ENCODE measurements at regions not wholly inside any gene's neighbourhood (a gene's known extent, or its start where the extent isn't known, plus 50 kb on each side); places are given as distances from the start of the nearest gene placed in this dataset.

DNA sequence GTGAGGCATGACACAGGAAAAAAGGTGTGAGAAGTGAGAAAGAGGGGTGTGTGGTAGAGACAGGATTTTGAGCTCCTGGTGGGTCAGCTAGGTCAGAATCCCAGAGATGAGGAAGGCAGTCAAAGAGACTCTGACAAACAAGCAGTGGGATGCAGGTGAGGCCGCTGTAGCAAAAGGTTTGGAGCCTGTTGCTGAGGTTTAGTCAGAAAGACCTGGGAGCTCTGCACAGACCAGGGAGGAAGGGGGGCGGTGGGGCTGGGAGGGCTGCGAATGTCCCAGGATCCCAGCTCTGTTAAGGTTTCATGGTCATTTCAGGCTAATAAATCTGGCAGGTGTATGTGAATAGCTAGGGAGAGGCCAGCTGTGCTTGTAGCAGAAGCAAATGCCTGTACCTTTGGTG is 373.9 kb upstream of the SYNCRIP start:
- no peak overlapping the region for H2AFZ ChIP-seq (ENCODE audit: low read length)
- H3K23ac ChIP-seq (ENCODE audit: insufficient read length, low read depth, low read length), result no peak overlapping the region
- no peaks in the 10 kb centered on the region for H3K9me3 Mint-ChIP-seq
- H3K4ac ChIP-seq (ENCODE audit: low read depth, low read length), result no peak overlapping the region
- H3K4me2 ChIP-seq (ENCODE audit: insufficient read depth, insufficient read length, low read length), result no peak overlapping the region
- H2AK5ac ChIP-seq (ENCODE audit: insufficient read length, low read length), result no peak overlapping the region
- H3K14ac ChIP-seq (ENCODE audit: insufficient read depth, low read length), result no peak overlapping the region
- H3K79me1 ChIP-seq (ENCODE audit: insufficient read depth, low read depth, low read length, poor library complexity, severe bottlenecking), result no peaks in the 10 kb centered on the region
- H2BK12ac ChIP-seq (ENCODE audit: insufficient read length, low read depth, low read length), result no peak overlapping the region
- no peak overlapping the region for H3K9ac ChIP-seq (ENCODE audit: extremely low read depth, insufficient read length, low read length)
- H4K5ac ChIP-seq (ENCODE audit: insufficient read length, low read depth, low read length), result no peak overlapping the region
- no peaks in the 10 kb centered on the region; a peak in 1 of 7 replicates for H3K36me3 Mint-ChIP-seq (ENCODE audit: insufficient read depth in 1 of 3, low read depth in 3 of 3)
- no peak overlapping the region for H4K91ac ChIP-seq (ENCODE audit: insufficient read length, low read depth, low read length)
- no peaks in the 10 kb centered on the region for H3K79me2 ChIP-seq (ENCODE audit: insufficient read depth, low read length)
- peak overlapping the region in 1 of 3 experiments; percentile 10; a peak in 1 of 7 replicates for H3K27ac Mint-ChIP-seq
- no peak overlapping the region for H4K8ac ChIP-seq (replicated peaks; ENCODE audit: insufficient read length, low read depth, low read length)
- TF ChIP-seq, protein P1, sequence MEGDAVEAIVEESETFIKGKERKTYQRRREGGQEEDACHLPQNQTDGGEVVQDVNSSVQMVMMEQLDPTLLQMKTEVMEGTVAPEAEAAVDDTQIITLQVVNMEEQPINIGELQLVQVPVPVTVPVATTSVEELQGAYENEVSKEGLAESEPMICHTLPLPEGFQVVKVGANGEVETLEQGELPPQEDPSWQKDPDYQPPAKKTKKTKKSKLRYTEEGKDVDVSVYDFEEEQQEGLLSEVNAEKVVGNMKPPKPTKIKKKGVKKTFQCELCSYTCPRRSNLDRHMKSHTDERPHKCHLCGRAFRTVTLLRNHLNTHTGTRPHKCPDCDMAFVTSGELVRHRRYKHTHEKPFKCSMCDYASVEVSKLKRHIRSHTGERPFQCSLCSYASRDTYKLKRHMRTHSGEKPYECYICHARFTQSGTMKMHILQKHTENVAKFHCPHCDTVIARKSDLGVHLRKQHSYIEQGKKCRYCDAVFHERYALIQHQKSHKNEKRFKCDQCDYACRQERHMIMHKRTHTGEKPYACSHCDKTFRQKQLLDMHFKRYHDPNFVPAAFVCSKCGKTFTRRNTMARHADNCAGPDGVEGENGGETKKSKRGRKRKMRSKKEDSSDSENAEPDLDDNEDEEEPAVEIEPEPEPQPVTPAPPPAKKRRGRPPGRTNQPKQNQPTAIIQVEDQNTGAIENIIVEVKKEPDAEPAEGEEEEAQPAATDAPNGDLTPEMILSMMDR (conservative IDR thresholded peaks at IDR 0.05), result no peak
- WGBS (ENCODE audit: extremely low coverage, insufficient read length, low lambda C conversion rate), result no CpG with 5 or more reads among the region's 3 CpGs
- no peak overlapping the region for H2BK5ac ChIP-seq (ENCODE audit: insufficient read length, low read length)
- H3K23me2 ChIP-seq (ENCODE audit: insufficient read length, low read depth, low read length, poor library complexity, severe bottlenecking), result no peaks in the 10 kb centered on the region
- no peaks in the 10 kb centered on the region for H3K27me3 ChIP-seq (ENCODE audit: insufficient read depth, low read length)
- H3K27ac ChIP-seq (ENCODE audit: insufficient read length, low read depth, low read length), result no peak overlapping the region
- no peak overlapping the region for H3T11ph ChIP-seq (ENCODE audit: low read length)
- no peak overlapping the region for H2BK15ac ChIP-seq (ENCODE audit: low read depth, low read length)
- H3K4me3 Mint-ChIP-seq, result no peak overlapping the region
- no peaks in the 10 kb centered on the region for H3K4me1 ChIP-seq (ENCODE audit: insufficient read depth, low read length)
- peaks cover 4 to 5% of the 10 kb centered on the region in 2 experiments; a peak in 3 of 4 replicates for H3K4me1 Mint-ChIP-seq
- no peak overlapping the region for H3K18ac ChIP-seq (ENCODE audit: insufficient read length, low read depth, low read length)
- no peaks in the 10 kb centered on the region for H4K20me1 ChIP-seq (ENCODE audit: control insufficient read depth, insufficient read depth, insufficient read length)
- no peak overlapping the region for H3K56ac ChIP-seq (ENCODE audit: insufficient read length, low read depth, low read length)
- no peaks in the 10 kb centered on the region for H3K27me3 Mint-ChIP-seq (ENCODE audit: low read depth)
- no peak overlapping the region for H2BK20ac ChIP-seq (ENCODE audit: low read depth, low read length, poor library complexity, severe bottlenecking)
- no peaks in the 10 kb centered on the region for H3K9me3 ChIP-seq (ENCODE audit: control insufficient read depth, low read depth, low read length)
- H2BK120ac ChIP-seq (ENCODE audit: low read depth, low read length, poor library complexity, severe bottlenecking), result no peak overlapping the region
- no peak for DNase-seq
